Cardiac muscle cell (in vitro differentiated cells and primary cell): ENCODE measurements at regions not wholly inside any gene's neighbourhood (a gene's known extent, or its start where the extent isn't known, plus 50 kb on each side); places are given as distances from the start of the nearest gene placed in this dataset.

ENCODE experiments used
- DNase-seq, 2 donors: peaks; one replicate each; pipeline versions ENCODE4 v3.0.0 to v3.0.0-alpha.2; 2010 to 2017; ENCODE audit warnings: low read depth in 1 of 2, low spot score in 1 of 2
- H3K27ac ChIP-seq: fragments of 200-600 bp; sonication (generic); 2 replicates; pipeline ENCODE4 v1.5.1; 2016
- H3K27me3 ChIP-seq: fragments of 200-600 bp; sonication (generic); 2 replicates; pipeline ENCODE4 v1.6.0; 2016; ENCODE audit warnings: control low read depth
- H3K36me3 ChIP-seq: fragments of 200-600 bp; sonication (generic); 2 replicates; pipeline ENCODE4 v1.5.1; 2016; ENCODE audit warnings: control low read depth
- H3K4me1 ChIP-seq: fragments of 200-600 bp; sonication (generic); 2 replicates; pipeline ENCODE4 v1.8.1; 2017; ENCODE audit warnings: low read depth, mild to moderate bottlenecking, mixed run types
- H3K4me3 ChIP-seq: fragments of 200-600 bp; sonication (generic); 2 replicates; pipeline ENCODE4 v1.5.1; 2016; ENCODE audit warnings: mild to moderate bottlenecking
- H3K9me3 ChIP-seq: fragments of 200-600 bp; sonication (generic); 2 replicates; pipeline ENCODE4 v1.5.1; 2017; ENCODE audit warnings: low read depth, mild to moderate bottlenecking, control low read depth
- CTCF ChIP-seq: IDR thresholded peaks from 2 replicates; pipeline ENCODE4 v1.5.1; 2012; ENCODE audit warnings: low read depth, mild to moderate bottlenecking, low read length

GRCh38 chr11:128179512-128179911, 407.8 kb downstream of the ETS1 start:
- Histone ChIP-seq H3K4me3 (no peak overlapping the region), H3K27ac (no peak overlapping the region), H3K9me3 (no peaks in the 10 kb centered on the region), H3K36me3 (no peaks in the 10 kb centered on the region), H3K4me1 (no peaks in the 10 kb centered on the region), H3K27me3 (peaks cover 30% of the 10 kb centered on the region)
- DNase-seq, result no peak
- TF ChIP-seq CTCF, result no peak

GRCh38 chr11:128179039-128179438, 408.3 kb downstream of the ETS1 start:
- Histone ChIP-seq H3K27me3 (peaks cover 32% of the 10 kb centered on the region), H3K36me3 (no peaks in the 10 kb centered on the region), H3K27ac (no peak overlapping the region), H3K4me3 (no peak overlapping the region), H3K9me3 (no peaks in the 10 kb centered on the region), H3K4me1 (no peaks in the 10 kb centered on the region)
- no peak for TF ChIP-seq CTCF
- DNase-seq, result no peak

- DNase-seq, result peak; percentile 48 to 82
- peaks cover 3% of the 10 kb centered on the region for H3K4me1 ChIP-seq
- H3K9me3 ChIP-seq, result no peaks in the 10 kb centered on the region
- no peaks in the 10 kb centered on the region for H3K36me3 ChIP-seq
- TF ChIP-seq CTCF, result no peak
- peaks cover 38% of the 10 kb centered on the region for H3K27me3 ChIP-seq
- H3K4me3 ChIP-seq, result no peak overlapping the region
- H3K27ac ChIP-seq, result no peak overlapping the region
Observed at GRCh38 chr11:128174465-128175291, 412.7 kb downstream of the ETS1 start.

GRCh38 chr11:128172046-128172878, 415.1 kb downstream of the ETS1 start:
- Histone ChIP-seq H3K27me3 (peaks cover 43% of the 10 kb centered on the region), H3K36me3 (no peaks in the 10 kb centered on the region), H3K27ac (no peak overlapping the region), H3K9me3 (no peaks in the 10 kb centered on the region), H3K4me1 (peaks cover 3% of the 10 kb centered on the region), H3K4me3 (no peak overlapping the region)
- peak; percentile 78 for TF ChIP-seq CTCF
- DNase-seq, result peak; percentile 86 to 93

GRCh38 chr11:128171506-128171905, 415.9 kb downstream of the ETS1 start:
- H3K36me3 ChIP-seq, result no peaks in the 10 kb centered on the region
- no peak overlapping the region for H3K27ac ChIP-seq
- peaks cover 41% of the 10 kb centered on the region for H3K27me3 ChIP-seq
- peaks cover 3% of the 10 kb centered on the region for H3K4me1 ChIP-seq
- no peak for TF ChIP-seq CTCF
- no peak overlapping the region for H3K4me3 ChIP-seq
- DNase-seq, result peak in 1 of 2 donors; percentile 27
- no peaks in the 10 kb centered on the region for H3K9me3 ChIP-seq
